ENCODE measurements at regions not wholly inside any gene's neighbourhood (a gene's known extent, or its start where the extent isn't known, plus 50 kb on each side); places are given as distances from the start of the nearest gene placed in this dataset.
A peak's percentile ranks its signal among the peaks of the same experiment; 100 is the strongest.

GRCh38 chr3:74410276-74410941, 204.1 kb downstream of the CNTN3 start:
- no peak overlapping the region for H3K4me3 ChIP-seq
- DNase-seq (ENCODE audit: low spot score) = no peak
- H3F3A ChIP-seq (ENCODE audit: low read depth) = no peaks in the 10 kb centered on the region
- no peaks in the 10 kb centered on the region for H3K9me3 Mint-ChIP-seq
- H3K79me2 ChIP-seq (ENCODE audit: low read depth) = no peaks in the 10 kb centered on the region
- H3K27me3 Mint-ChIP-seq (ENCODE audit: insufficient read depth, low read depth) = no peaks in the 10 kb centered on the region
- H3K27me3 ChIP-seq = no peaks in the 10 kb centered on the region
- H3K27ac ChIP-seq = no peak overlapping the region
- no peak overlapping the region for H2AFZ ChIP-seq (replicated peaks)
- H3K9me3 ChIP-seq (ENCODE audit: low read depth) = no peaks in the 10 kb centered on the region
- no peak overlapping the region for H3K9ac ChIP-seq
- no peaks in the 10 kb centered on the region for H4K20me1 ChIP-seq (ENCODE audit: low read depth)
- no peak overlapping the region for H3K4me3 Mint-ChIP-seq
- no peaks in the 10 kb centered on the region for H3K36me3 ChIP-seq
- no peak overlapping the region for H3K4me2 ChIP-seq
- no peak overlapping the region for H3K27ac Mint-ChIP-seq
- H3K4me1 ChIP-seq = no peaks in the 10 kb centered on the region
- peaks cover 4% of the 10 kb centered on the region for H3K4me1 Mint-ChIP-seq
- TF ChIP-seq CTCF (IDR thresholded peaks at IDR 0.05) (no peak), EZH2phosphoT487 (IDR thresholded peaks at IDR 0.05) (no peak), EZH2 (IDR thresholded peaks at IDR 0.05) (no peak)
- H3K36me3 Mint-ChIP-seq = no peaks in the 10 kb centered on the region

DNA sequence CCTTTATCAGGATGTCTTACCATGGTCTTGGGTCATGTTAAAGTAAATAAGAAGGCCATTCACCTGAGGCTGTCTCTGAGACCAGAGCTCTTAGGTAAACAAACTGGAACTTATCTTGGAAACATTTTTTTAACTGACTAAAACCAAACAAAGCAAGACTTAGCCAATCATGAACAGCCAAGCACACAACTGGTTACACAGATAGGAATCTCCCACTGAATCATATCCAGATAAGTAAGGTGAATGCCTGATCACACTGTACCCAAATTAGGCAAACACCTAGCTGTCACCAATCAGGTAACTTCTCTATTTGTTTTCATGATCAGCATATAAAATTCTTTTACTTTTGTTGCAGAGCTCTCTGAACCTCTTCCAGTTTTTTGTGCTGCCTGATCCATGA, 205.4 kb downstream of the CNTN3 start:
- H3K79me2 ChIP-seq (ENCODE audit: low read depth) = no peaks in the 10 kb centered on the region
- H3K9me3 ChIP-seq (ENCODE audit: low read depth) = no peaks in the 10 kb centered on the region
- H3K27me3 ChIP-seq = no peaks in the 10 kb centered on the region
- H3K4me3 Mint-ChIP-seq = no peak overlapping the region
- no peaks in the 10 kb centered on the region for H3K4me1 ChIP-seq
- no peaks in the 10 kb centered on the region for H3K36me3 ChIP-seq
- TF ChIP-seq CTCF (IDR thresholded peaks at IDR 0.05) (no peak), EZH2phosphoT487 (IDR thresholded peaks at IDR 0.05) (no peak), EZH2 (IDR thresholded peaks at IDR 0.05) (no peak)
- no peaks in the 10 kb centered on the region for H3K4me1 Mint-ChIP-seq
- H3K27ac ChIP-seq = no peak overlapping the region
- no peak overlapping the region for H3K4me2 ChIP-seq
- H3F3A ChIP-seq (ENCODE audit: low read depth) = no peaks in the 10 kb centered on the region
- no peaks in the 10 kb centered on the region for H3K9me3 Mint-ChIP-seq
- no peak for DNase-seq (ENCODE audit: low spot score)
- H3K27ac Mint-ChIP-seq = no peak overlapping the region
- no peak overlapping the region for H2AFZ ChIP-seq (replicated peaks)
- H3K9ac ChIP-seq = no peak overlapping the region
- H3K36me3 Mint-ChIP-seq = no peaks in the 10 kb centered on the region
- no peak overlapping the region for H3K4me3 ChIP-seq
- no peaks in the 10 kb centered on the region for H3K27me3 Mint-ChIP-seq (ENCODE audit: insufficient read depth, low read depth)
- H4K20me1 ChIP-seq (ENCODE audit: low read depth) = no peaks in the 10 kb centered on the region

GRCh38 chr3:74403307-74403706, 211.2 kb downstream of the CNTN3 start:
- H3K27ac ChIP-seq = no peak overlapping the region
- no peak for DNase-seq (ENCODE audit: low spot score)
- H3K4me3 Mint-ChIP-seq = no peak overlapping the region
- no peaks in the 10 kb centered on the region for H3K79me2 ChIP-seq (ENCODE audit: low read depth)
- no peak overlapping the region for H3K27ac Mint-ChIP-seq
- no peaks in the 10 kb centered on the region for H3K36me3 ChIP-seq
- H3K27me3 ChIP-seq = no peaks in the 10 kb centered on the region
- peak overlapping the region; percentile 47 for H2AFZ ChIP-seq (replicated peaks)
- H3K4me2 ChIP-seq = no peak overlapping the region
- H3F3A ChIP-seq (ENCODE audit: low read depth) = no peaks in the 10 kb centered on the region
- peaks cover 4% of the 10 kb centered on the region for H3K9me3 Mint-ChIP-seq
- no peak overlapping the region for H3K9ac ChIP-seq
- H3K27me3 Mint-ChIP-seq (ENCODE audit: insufficient read depth, low read depth) = no peaks in the 10 kb centered on the region
- H3K4me3 ChIP-seq = no peak overlapping the region
- no peaks in the 10 kb centered on the region for H4K20me1 ChIP-seq (ENCODE audit: low read depth)
- no peak for TF ChIP-seq CTCF (IDR thresholded peaks at IDR 0.05)
- H3K36me3 Mint-ChIP-seq = no peaks in the 10 kb centered on the region
- no peaks in the 10 kb centered on the region for H3K9me3 ChIP-seq (ENCODE audit: low read depth)
- no peaks in the 10 kb centered on the region for H3K4me1 Mint-ChIP-seq
- peaks cover 9% of the 10 kb centered on the region for H3K4me1 ChIP-seq

Measured in neural progenitor cell (in vitro differentiated cells).